PC-3 (cell line): ENCODE measurements at regions not wholly inside any gene's neighbourhood (a gene's known extent, or its start where the extent isn't known, plus 50 kb on each side); places are given as distances from the start of the nearest gene placed in this dataset.

Experiments
- EZH2 ChIP-seq: fragments of 300-600 bp; sonication (generic); IDR thresholded peaks from one replicate; pipeline ENCODE4 v1.6.1; 2017; ENCODE audit warnings: antibody characterized with exemption, mild to moderate bottlenecking, low read length; ENCODE audit not compliant: unreplicated experiment
- TF ChIP-seq, protein P1 (sequence below): fragments of 300-600 bp; sonication (generic); conservative IDR thresholded peaks from 2 replicates; pipeline ENCODE4 v1.5.1; 2017; ENCODE audit warnings: antibody characterized with exemption, low read depth, mild to moderate bottlenecking, low read length

DNA sequence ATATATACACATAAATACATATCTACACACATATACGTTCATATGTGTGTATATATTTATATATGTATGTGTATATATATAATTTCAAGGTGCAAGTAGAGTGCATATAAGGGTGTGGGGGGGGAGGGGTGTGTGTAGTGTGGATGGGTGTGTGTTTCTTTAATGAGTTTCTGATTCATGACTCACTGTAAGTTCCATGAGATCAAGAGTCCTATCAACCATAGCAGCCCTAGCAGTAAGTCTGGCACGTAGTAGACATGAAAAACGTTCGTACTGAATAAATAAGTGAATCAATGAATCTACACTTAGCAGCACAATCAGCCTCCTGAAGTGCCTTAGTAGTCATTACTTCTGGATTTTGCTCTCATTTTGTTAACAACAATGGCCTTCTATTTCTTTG, 61.9 kb upstream of the KRTAP11-1 start:
- TF ChIP-seq, protein P1, sequence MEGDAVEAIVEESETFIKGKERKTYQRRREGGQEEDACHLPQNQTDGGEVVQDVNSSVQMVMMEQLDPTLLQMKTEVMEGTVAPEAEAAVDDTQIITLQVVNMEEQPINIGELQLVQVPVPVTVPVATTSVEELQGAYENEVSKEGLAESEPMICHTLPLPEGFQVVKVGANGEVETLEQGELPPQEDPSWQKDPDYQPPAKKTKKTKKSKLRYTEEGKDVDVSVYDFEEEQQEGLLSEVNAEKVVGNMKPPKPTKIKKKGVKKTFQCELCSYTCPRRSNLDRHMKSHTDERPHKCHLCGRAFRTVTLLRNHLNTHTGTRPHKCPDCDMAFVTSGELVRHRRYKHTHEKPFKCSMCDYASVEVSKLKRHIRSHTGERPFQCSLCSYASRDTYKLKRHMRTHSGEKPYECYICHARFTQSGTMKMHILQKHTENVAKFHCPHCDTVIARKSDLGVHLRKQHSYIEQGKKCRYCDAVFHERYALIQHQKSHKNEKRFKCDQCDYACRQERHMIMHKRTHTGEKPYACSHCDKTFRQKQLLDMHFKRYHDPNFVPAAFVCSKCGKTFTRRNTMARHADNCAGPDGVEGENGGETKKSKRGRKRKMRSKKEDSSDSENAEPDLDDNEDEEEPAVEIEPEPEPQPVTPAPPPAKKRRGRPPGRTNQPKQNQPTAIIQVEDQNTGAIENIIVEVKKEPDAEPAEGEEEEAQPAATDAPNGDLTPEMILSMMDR = no peak
- TF ChIP-seq EZH2 = no peak
